GM21423 (cell line): ENCODE measurements at regions not wholly inside any gene's neighbourhood (a gene's known extent, or its start where the extent isn't known, plus 50 kb on each side); places are given as distances from the start of the nearest gene placed in this dataset.

Experiments
- ATAC-seq: cut with Tn5 transposase; IDR thresholded peaks from one replicate; pipeline ENCODE4 v1.9.1; 2021; ENCODE audit warnings: mild to moderate bottlenecking, moderate library complexity; ENCODE audit not compliant: unreplicated experiment

- ATAC-seq = no peak
Observed at GRCh38 chr11:110896358-110896757, 184.1 kb upstream of the ARHGAP20 start.

- ATAC-seq = no peak
Observed at GRCh38 chr11:110894224-110894623, 182.0 kb upstream of the ARHGAP20 start.

- ATAC-seq = no peak
Observed at GRCh38 chr11:110892741-110893285, 180.6 kb upstream of the ARHGAP20 start.

- no peak for ATAC-seq
Observed at GRCh38 chr11:110891411-110891810, 179.2 kb upstream of the ARHGAP20 start.

- ATAC-seq = no peak
Observed at GRCh38 chr11:110890995-110891394, 178.8 kb upstream of the ARHGAP20 start.

GRCh38 chr11:110886288-110886970 lies 174.2 kb upstream of the ARHGAP20 start:
- ATAC-seq = no peak

- no peak for ATAC-seq
Observed at GRCh38 chr11:110883256-110883655, 171.0 kb upstream of the ARHGAP20 start.

GRCh38 chr11:110878513-110878912 lies 166.3 kb upstream of the ARHGAP20 start:
- ATAC-seq = no peak

GRCh38 chr11:110874437-110875030 lies 162.3 kb upstream of the ARHGAP20 start:
- ATAC-seq = no peak

GRCh38 chr11:110873975-110874374 lies 161.7 kb upstream of the ARHGAP20 start:
- ATAC-seq = no peak

- ATAC-seq = no peak
Observed at GRCh38 chr11:110870816-110871522, 158.7 kb upstream of the ARHGAP20 start.

GRCh38 chr11:110867951-110868350 lies 155.7 kb upstream of the ARHGAP20 start:
- ATAC-seq = no peak

- ATAC-seq = no peak
Observed at GRCh38 chr11:110866081-110866480, 153.8 kb upstream of the ARHGAP20 start.

GRCh38 chr11:110862407-110862806 lies 150.2 kb upstream of the ARHGAP20 start:
- ATAC-seq = no peak

- no peak for ATAC-seq
Observed at GRCh38 chr11:110860461-110860860, 148.2 kb upstream of the ARHGAP20 start.

- no peak for ATAC-seq
Observed at GRCh38 chr11:110859998-110860397, 147.8 kb upstream of the ARHGAP20 start.

- ATAC-seq = no peak
Observed at GRCh38 chr11:110859240-110859840, 147.1 kb upstream of the ARHGAP20 start.

GRCh38 chr11:110858547-110858921 lies 146.3 kb upstream of the ARHGAP20 start:
- peak; percentile 59 for ATAC-seq

GRCh38 chr11:110857892-110858546 lies 145.8 kb upstream of the ARHGAP20 start:
- ATAC-seq = peak; percentile 30

- peak; percentile 62 for ATAC-seq
Observed at GRCh38 chr11:110856996-110857812, 145.0 kb upstream of the ARHGAP20 start.
